ENCODE measurements at regions not wholly inside any gene's neighbourhood (a gene's known extent, or its start where the extent isn't known, plus 50 kb on each side); places are given as distances from the start of the nearest gene placed in this dataset.
A peak's percentile ranks its signal among the peaks of the same experiment; 100 is the strongest.

DNA sequence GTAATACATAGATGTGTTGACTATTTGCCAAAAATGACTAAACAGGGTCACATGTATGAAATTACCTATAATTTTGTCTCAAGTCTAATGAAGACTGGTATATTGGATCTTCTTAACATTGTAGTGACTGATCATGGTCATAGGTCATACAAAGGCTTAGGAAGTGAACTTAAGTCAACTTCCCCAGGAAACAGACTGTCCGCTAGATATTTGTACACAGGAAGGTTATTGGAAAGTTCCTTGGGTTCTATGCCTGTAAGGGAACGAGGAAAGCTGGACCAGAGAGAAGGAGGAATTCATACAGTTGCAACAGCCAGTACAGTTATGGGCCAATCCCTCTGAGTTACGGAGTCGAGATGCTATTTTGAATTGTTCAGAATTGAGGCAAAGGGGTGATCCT is 462.0 kb upstream of the THRB start:
- H3K4me3 ChIP-seq (replicated peaks in 1 of 3; ENCODE audit: insufficient read depth in 1 of 3, low read depth in 1 of 3, low read length in 3 of 3) = no peak overlapping the region
- DNase-seq (ENCODE audit: low read depth, low spot score) (peak; percentile 14), FAIRE-seq (no peak)
- intact Hi-C loops (cut with micrococcal nuclease) = no loop called here
- H3K36me3 ChIP-seq (ENCODE audit: control insufficient read depth in 2 of 2, extremely low read depth in 1 of 2, insufficient read depth in 2 of 2, low read length in 2 of 2) = no peaks in the 10 kb centered on the region
- no peaks in the 10 kb centered on the region for H4K20me1 ChIP-seq (replicated peaks; ENCODE audit: control insufficient read depth, extremely low read depth, insufficient read depth, low read length)
- no peaks in the 10 kb centered on the region for H3K9me1 ChIP-seq (replicated peaks; ENCODE audit: control insufficient read depth, extremely low read depth, insufficient read depth, low read length)
- no TSS peak for BruUV-seq (replicated peaks)
- no peaks in the 10 kb centered on the region for H3K27me3 ChIP-seq (ENCODE audit: control insufficient read depth in 2 of 2, insufficient read depth in 2 of 2, low read length in 2 of 2)
- peak overlapping the region; percentile 11 for H2AFZ ChIP-seq (ENCODE audit: low read depth, low read length)
- dilution Hi-C loops (cut with MboI; ENCODE audit: extremely low pct_ligation_motif_present, low sequenced_read_pairs) = no loop called here
- POLR2A ChIA-PET = no interaction called here
- H3K9me3 ChIP-seq (replicated peaks; ENCODE audit: control insufficient read depth, insufficient read depth, low read length) = no peaks in the 10 kb centered on the region
- no peak overlapping the region for H3K9ac ChIP-seq (replicated peaks; ENCODE audit: extremely low read depth, insufficient read depth, low read length)
- H3K4me2 ChIP-seq (ENCODE audit: insufficient read depth, low read length) = no peak overlapping the region
- TF ChIP-seq FOS (IDR thresholded peaks at IDR 0.05; ENCODE audit: borderline replicate concordance, insufficient read depth, low read length) (no peak), POLR2A (IDR thresholded peaks at IDR 0.05; ENCODE audit: low read depth, low read length) (no peak), EZH2 (IDR thresholded peaks at IDR 0.05; ENCODE audit: borderline replicate concordance, low read depth, low read length, severe bottlenecking) (no peak), POLR2AphosphoS5 (IDR thresholded peaks at IDR 0.05; ENCODE audit: insufficient read depth, low read depth, low read length) (no peak), MYC (IDR thresholded peaks at IDR 0.05; ENCODE audit: low read depth, low read length) (no peak), GATA2 (IDR thresholded peaks at IDR 0.05; ENCODE audit: insufficient read depth, insufficient read length, low read depth, low read length) (no peak), JUN (IDR thresholded peaks at IDR 0.05; ENCODE audit: borderline replicate concordance, insufficient read depth, insufficient read length, low read depth) (no peak)
- TF ChIP-seq, protein P1, sequence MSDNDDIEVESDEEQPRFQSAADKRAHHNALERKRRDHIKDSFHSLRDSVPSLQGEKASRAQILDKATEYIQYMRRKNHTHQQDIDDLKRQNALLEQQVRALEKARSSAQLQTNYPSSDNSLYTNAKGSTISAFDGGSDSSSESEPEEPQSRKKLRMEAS (IDR thresholded peaks at IDR 0.05; ENCODE audit: insufficient read depth, insufficient read length) = no peak
- TF ChIP-seq, protein P2, sequence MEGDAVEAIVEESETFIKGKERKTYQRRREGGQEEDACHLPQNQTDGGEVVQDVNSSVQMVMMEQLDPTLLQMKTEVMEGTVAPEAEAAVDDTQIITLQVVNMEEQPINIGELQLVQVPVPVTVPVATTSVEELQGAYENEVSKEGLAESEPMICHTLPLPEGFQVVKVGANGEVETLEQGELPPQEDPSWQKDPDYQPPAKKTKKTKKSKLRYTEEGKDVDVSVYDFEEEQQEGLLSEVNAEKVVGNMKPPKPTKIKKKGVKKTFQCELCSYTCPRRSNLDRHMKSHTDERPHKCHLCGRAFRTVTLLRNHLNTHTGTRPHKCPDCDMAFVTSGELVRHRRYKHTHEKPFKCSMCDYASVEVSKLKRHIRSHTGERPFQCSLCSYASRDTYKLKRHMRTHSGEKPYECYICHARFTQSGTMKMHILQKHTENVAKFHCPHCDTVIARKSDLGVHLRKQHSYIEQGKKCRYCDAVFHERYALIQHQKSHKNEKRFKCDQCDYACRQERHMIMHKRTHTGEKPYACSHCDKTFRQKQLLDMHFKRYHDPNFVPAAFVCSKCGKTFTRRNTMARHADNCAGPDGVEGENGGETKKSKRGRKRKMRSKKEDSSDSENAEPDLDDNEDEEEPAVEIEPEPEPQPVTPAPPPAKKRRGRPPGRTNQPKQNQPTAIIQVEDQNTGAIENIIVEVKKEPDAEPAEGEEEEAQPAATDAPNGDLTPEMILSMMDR (IDR thresholded peaks at IDR 0.05; ENCODE audit: extremely low read depth in 1 of 2, insufficient read depth in 1 of 2, low read depth in 1 of 2, low read length in 2 of 2) = no peak
- no peaks in the 10 kb centered on the region for H3K79me2 ChIP-seq (ENCODE audit: control insufficient read depth, insufficient read depth, low read length)
- H3K4me1 ChIP-seq (ENCODE audit: control insufficient read depth, extremely low read depth, insufficient read depth, low read length) = peaks cover 2% of the 10 kb centered on the region
- CTCF ChIA-PET = no interaction called here
- H3K27ac ChIP-seq (ENCODE audit: insufficient read depth, low read depth, low read length) = no peak overlapping the region

Measured in endothelial cell of umbilical vein (primary cell).